SU-DHL-6 (cell line): ENCODE measurements at regions not wholly inside any gene's neighbourhood (a gene's known extent, or its start where the extent isn't known, plus 50 kb on each side); places are given as distances from the start of the nearest gene placed in this dataset.

Experiments
- H2AFZ ChIP-seq: fragments of 200-600 bp; sonication (generic); 2 replicates; pipeline ENCODE4 v1.6.1; 2014; ENCODE audit warnings: low read depth, mild to moderate bottlenecking, moderate library complexity, mixed read lengths, antibody characterized with exemption, low read length; ENCODE audit not compliant: severe bottlenecking
- H3F3A ChIP-seq: fragments of 200-600 bp; shearing (Covaris generic); 2 replicates; pipeline ENCODE4 v1.6.0; 2016; ENCODE audit warnings: antibody characterized with exemption, mild to moderate bottlenecking; ENCODE audit not compliant: insufficient read depth
- H3K27ac ChIP-seq: fragments of 200-600 bp; sonication (generic); 2 replicates; pipeline ENCODE4 v1.5.1; 2016; ENCODE audit warnings: low read depth, mild to moderate bottlenecking, low read length, moderate library complexity, mixed read lengths
- H3K27me3 ChIP-seq: fragments of 200-600 bp; sonication (generic), shearing (Covaris generic); 2 replicates; pipeline ENCODE4 v1.6.0; 2014; ENCODE audit warnings: mild to moderate bottlenecking, low read length
- H3K36me3 ChIP-seq: fragments of 200-600 bp; sonication (generic); 2 replicates; pipeline ENCODE4 v1.6.1; 2014; ENCODE audit warnings: mild to moderate bottlenecking, low read length, mixed read lengths
- H3K4me2 ChIP-seq: fragments of 300-600, 200-600 bp; shearing (Covaris generic), sonication (generic); 2 replicates; pipeline ENCODE4 v1.6.0; 2014; ENCODE audit warnings: low read length, low read depth, mild to moderate bottlenecking; ENCODE audit not compliant: poor library complexity, severe bottlenecking
- H3K4me3 ChIP-seq: fragments of 200-600 bp; sonication (generic); 2 replicates; pipeline ENCODE4 v1.5.1; 2014; ENCODE audit warnings: antibody characterized with exemption, low read length, mild to moderate bottlenecking, mixed read lengths; ENCODE audit not compliant: insufficient read depth, poor library complexity, severe bottlenecking
- H3K79me2 ChIP-seq: fragments of 200-600 bp; sonication (generic); 2 replicates; pipeline ENCODE4 v1.6.1; 2014; ENCODE audit warnings: mild to moderate bottlenecking, low read length, moderate library complexity; ENCODE audit not compliant: insufficient read depth
- H3K9ac ChIP-seq: fragments of 200-600 bp; sonication (generic); 2 replicates; pipeline ENCODE4 v1.7.0; 2014; ENCODE audit warnings: mild to moderate bottlenecking, low read length
- H3K9me2 ChIP-seq: fragments of 200-600 bp; sonication (generic); replicated peaks from 2 replicates; pipeline ENCODE4 v1.6.1; 2014; ENCODE audit warnings: low read length; ENCODE audit not compliant: insufficient read depth
- H3K9me3 ChIP-seq: fragments of 200-600 bp; sonication (generic); 2 replicates; pipeline ENCODE4 v1.6.1; 2014; ENCODE audit warnings: low read length, mixed read lengths; ENCODE audit not compliant: insufficient read depth
- H4K20me1 ChIP-seq: fragments of 200-600 bp; sonication (generic); 2 replicates; pipeline ENCODE4 v1.6.1; 2014; ENCODE audit warnings: low read depth, mild to moderate bottlenecking, antibody characterized with exemption, low read length, moderate library complexity, mixed read lengths
- CTCF ChIP-seq: fragments of 200-600 bp; sonication (generic); IDR thresholded peaks from one replicate; pipeline ENCODE4 v1.5.1; 2017; ENCODE audit warnings: antibody characterized with exemption, mild to moderate bottlenecking, low read length, moderate library complexity; ENCODE audit not compliant: insufficient read depth, poor library complexity, severe bottlenecking
- EZH2phosphoT487 ChIP-seq: fragments of 200-600 bp; sonication (generic), shearing (Covaris generic); conservative IDR thresholded peaks from 2 replicates; pipeline ENCODE4 v1.6.1; 2018; ENCODE audit warnings: mild to moderate bottlenecking, antibody characterized with exemption, low read length, moderate library complexity, mixed read lengths

- no peaks in the 10 kb centered on the region for H3F3A ChIP-seq
- no peak overlapping the region for H3K4me2 ChIP-seq
- no peaks in the 10 kb centered on the region for H3K9me3 ChIP-seq
- no peaks in the 10 kb centered on the region for H4K20me1 ChIP-seq
- no peaks in the 10 kb centered on the region for H3K79me2 ChIP-seq
- no peaks in the 10 kb centered on the region for H3K27me3 ChIP-seq
- TF ChIP-seq EZH2phosphoT487 (no peak), CTCF (no peak)
- no peak overlapping the region for H3K9ac ChIP-seq
- no peak overlapping the region for H2AFZ ChIP-seq
- H3K4me3 ChIP-seq: no peak overlapping the region
- no peaks in the 10 kb centered on the region for H3K36me3 ChIP-seq
- H3K27ac ChIP-seq: no peak overlapping the region
- no peaks in the 10 kb centered on the region for H3K9me2 ChIP-seq
Observed at GRCh38 chr7:49080896-49081475, 156.6 kb downstream of the CDC14C start.

GRCh38 chr7:49088017-49088416 is 163.7 kb downstream of the CDC14C start:
- Histone ChIP-seq H4K20me1 (no peaks in the 10 kb centered on the region), H3K27ac (no peak overlapping the region), H3K4me2 (no peak overlapping the region), H2AFZ (no peak overlapping the region), H3K9me3 (no peaks in the 10 kb centered on the region), H3K4me3 (no peak overlapping the region), H3K36me3 (no peaks in the 10 kb centered on the region), H3K79me2 (no peaks in the 10 kb centered on the region), H3K9me2 (no peaks in the 10 kb centered on the region), H3K27me3 (no peaks in the 10 kb centered on the region), H3F3A (no peaks in the 10 kb centered on the region), H3K9ac (no peak overlapping the region)
- TF ChIP-seq CTCF (no peak), EZH2phosphoT487 (no peak)

- TF ChIP-seq CTCF: no peak
- no peak for TF ChIP-seq EZH2phosphoT487
- Histone ChIP-seq H3K27me3 (no peaks in the 10 kb centered on the region), H4K20me1 (no peaks in the 10 kb centered on the region), H3K27ac (no peak overlapping the region), H3K9me3 (no peaks in the 10 kb centered on the region), H3F3A (no peaks in the 10 kb centered on the region), H3K4me2 (no peak overlapping the region), H3K36me3 (no peaks in the 10 kb centered on the region), H2AFZ (no peak overlapping the region), H3K79me2 (no peaks in the 10 kb centered on the region), H3K4me3 (no peak overlapping the region), H3K9ac (no peak overlapping the region), H3K9me2 (no peaks in the 10 kb centered on the region)
Observed at GRCh38 chr7:49089717-49090116, 165.4 kb downstream of the CDC14C start.
